NCI-H748 (cell line): ENCODE measurements at regions not wholly inside any gene's neighbourhood (a gene's known extent, or its start where the extent isn't known, plus 50 kb on each side); places are given as distances from the start of the nearest gene placed in this dataset.

ENCODE experiments used
- DNase-seq: peaks from one replicate; lab custom pipeline; 2025; ENCODE audit not compliant: unreplicated experiment; lab: John Stamatoyannopoulos, UW

- DNase-seq, result no peak
Measured at GRCh38 chrX:22325096-22325495, 52.4 kb downstream of the CBLL2 start.

GRCh38 chrX:22329783-22330182, 57.1 kb downstream of the CBLL2 start:
- no peak for DNase-seq

DNA sequence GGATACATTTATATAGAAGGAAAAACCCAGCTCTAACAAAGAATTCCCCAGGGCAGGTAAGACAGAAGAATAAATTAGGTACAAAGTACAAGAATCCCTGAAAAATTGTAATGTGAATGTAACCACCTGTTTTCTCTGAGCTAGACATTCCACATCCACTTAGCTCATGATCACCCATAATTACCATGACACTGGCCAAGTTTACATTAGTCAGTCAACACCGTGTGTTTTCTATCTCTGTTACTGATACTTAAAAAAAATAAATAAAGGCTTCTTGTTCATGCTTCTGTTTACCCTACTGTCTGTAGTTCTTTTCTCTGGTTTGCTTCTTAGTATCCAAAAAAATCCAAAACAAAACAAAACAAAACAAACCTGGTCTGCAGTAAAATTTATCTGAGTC, 66.0 kb downstream of the CBLL2 start:
- peak; percentile 48 for DNase-seq

GRCh38 chrX:22339459-22339858, 66.7 kb downstream of the CBLL2 start:
- no peak for DNase-seq

DNA sequence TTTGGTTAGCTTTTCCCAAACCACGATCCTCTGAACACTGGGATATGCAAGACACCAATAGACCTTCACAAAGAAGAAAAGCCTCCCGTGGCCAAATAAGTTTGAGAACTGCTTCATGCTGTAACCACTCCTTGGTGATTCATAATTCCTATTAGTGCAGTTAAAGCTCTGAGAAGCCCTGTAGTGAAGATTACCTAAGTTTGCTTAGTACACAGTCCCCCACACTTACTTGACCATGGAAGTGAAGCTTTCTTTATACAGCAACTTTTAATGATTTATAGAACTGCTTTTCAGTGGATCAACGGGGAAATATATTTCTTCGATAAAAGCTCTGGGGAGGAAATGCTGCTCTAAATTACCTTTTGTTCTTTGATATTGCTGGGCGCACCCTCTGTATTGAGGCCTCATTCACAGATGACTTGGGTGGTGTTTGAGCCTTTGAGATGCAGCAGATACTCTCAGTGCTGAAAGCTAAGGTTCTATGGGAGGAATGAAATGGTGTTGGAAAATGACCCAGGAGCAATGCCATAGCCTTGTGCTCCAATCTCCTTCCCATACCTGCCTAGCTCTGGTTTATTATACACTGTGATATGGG, 67.4 kb downstream of the CBLL2 start:
- DNase-seq, result no peak

GRCh38 chrX:22343192-22343591, 70.5 kb downstream of the CBLL2 start:
- no peak for DNase-seq

GRCh38 chrX:22345884-22346283, 73.2 kb downstream of the CBLL2 start:
- no peak for DNase-seq

- DNase-seq, result no peak
Measured at GRCh38 chrX:22347491-22347890, 74.8 kb downstream of the CBLL2 start.

GRCh38 chrX:22349116-22349515, 76.4 kb downstream of the CBLL2 start:
- DNase-seq, result peak; percentile 1

- DNase-seq, result no peak
Measured at GRCh38 chrX:22351076-22351475, 78.4 kb downstream of the CBLL2 start.

GRCh38 chrX:22351966-22352365, 79.3 kb downstream of the CBLL2 start:
- no peak for DNase-seq

- no peak for DNase-seq
Measured at GRCh38 chrX:22357621-22358020, 84.9 kb downstream of the CBLL2 start.

GRCh38 chrX:22360129-22360528, 87.4 kb downstream of the CBLL2 start:
- DNase-seq, result no peak

GRCh38 chrX:22365460-22365859, 92.7 kb downstream of the CBLL2 start:
- DNase-seq, result no peak

DNA sequence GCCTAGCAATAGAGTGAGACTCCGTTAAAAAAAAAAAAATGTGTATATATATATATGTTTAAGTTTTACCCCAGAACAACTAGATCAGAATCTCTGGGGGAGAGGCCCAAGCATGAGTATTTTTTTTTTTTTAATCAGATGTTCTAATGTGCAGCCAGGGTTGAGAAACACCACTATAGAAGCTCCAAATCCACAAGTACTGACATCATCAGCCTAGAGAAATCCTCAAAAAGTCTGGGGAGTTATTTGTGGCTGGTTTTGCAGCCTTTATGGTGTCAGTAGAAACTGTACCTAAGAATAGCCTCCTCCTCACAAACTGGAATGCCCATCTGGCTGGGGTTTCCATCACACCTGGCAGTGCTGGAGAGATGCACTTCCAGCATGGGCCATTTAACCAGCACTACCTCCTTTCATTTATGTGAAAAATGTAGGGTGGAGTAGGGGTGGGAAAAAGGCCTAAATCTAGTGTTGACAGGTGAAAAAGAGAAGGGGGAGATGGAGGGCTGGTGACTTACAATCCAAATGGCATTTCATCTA, 93.5 kb downstream of the CBLL2 start:
- no peak for DNase-seq

GRCh38 chrX:22366906-22367305, 94.2 kb downstream of the CBLL2 start:
- no peak for DNase-seq

DNA sequence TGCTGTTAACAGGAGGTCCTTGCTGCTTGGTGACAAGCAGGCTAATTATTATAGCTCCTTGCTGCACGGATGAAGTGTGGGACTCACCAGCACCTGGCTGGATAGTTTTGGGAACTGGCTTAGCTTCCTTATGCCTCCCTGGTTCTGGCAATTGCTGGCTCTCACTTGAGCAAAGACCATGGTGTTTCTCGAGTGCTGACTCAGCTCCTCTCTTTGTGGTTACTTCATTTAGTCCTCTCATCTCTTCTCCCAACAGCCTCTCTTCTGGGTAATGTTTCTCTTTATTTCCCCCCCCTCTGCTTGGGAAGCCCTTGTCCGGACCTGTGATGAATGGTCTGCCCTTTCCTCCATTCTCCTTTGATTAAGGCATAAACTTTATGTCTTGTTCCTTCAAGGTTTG, 100.4 kb downstream of the CBLL2 start:
- DNase-seq, result no peak

- DNase-seq, result no peak
Measured at GRCh38 chrX:22373766-22374165, 101.1 kb downstream of the CBLL2 start.

GRCh38 chrX:22376369-22376768, 103.7 kb downstream of the CBLL2 start:
- DNase-seq, result no peak

DNA sequence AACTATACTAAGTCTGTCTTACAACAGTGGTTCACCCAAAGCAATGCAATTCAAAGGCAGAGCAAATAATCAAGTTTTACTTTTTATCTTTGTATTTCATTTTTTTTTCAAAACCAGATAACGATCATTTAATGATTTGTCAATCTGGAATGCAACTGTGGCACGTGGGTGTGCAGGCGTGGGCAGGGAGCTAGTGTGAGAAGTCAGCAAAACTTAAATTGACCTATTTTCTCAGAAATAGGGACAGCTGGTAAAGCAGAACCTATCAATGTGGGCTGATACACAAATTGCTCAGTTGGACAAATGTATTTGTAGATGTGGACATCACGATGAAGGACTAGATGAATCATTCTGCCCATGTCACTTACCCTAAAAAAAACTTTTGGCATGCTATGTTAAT, 105.6 kb downstream of the CBLL2 start:
- DNase-seq, result no peak

DNA sequence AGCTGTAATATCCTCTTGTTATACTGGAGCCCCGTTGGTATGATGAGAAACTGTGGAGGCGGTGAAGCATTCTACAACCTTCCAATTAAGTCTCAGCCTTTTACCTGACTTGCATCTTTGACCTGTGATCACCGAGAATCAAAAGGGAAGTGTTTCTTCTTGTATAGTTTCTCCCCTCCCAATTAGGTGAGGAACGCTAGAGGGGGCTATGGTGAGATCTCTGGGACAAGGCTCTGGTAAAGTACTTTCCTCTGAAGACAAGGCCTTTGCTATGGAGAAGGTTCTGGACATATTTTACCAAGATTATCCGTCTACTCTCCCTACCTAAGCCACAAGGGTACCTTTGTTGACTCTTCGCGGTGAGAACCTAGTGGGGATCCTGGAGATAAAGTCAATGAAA, 111.3 kb downstream of the CBLL2 start:
- DNase-seq, result peak; percentile 17

DNA sequence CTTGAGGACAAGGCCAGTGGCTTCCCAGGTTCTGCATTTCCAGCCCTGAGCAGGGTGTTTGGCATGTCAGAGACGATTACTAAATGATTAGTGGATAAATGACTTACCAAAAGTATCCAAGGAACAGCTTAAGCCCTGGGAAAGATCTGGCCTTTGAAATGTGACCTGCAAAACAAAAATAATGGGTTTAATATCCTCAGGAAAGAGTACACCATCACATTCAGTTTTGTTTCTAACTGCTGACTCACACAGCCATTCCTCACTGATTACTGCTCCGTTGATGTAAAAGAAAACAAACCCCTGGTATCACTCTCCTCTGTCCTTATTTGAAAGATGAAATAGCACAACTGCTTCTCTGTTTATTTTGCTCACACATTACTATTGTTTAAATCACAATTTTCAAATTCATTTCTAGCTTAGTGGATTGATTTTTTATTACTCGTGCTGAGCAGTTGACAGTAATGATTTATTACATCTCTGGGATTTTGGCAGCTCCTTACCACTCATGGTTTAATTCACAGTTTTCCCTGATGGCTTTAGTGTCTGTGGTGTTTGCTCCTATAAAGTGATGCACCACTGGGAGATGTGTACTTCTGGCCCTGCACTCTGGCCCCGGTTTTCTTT, 117.0 kb downstream of the CBLL2 start:
- DNase-seq, result peak; percentile 81
